GM19452 (cell line): ENCODE measurements at regions not wholly inside any gene's neighbourhood (a gene's known extent, or its start where the extent isn't known, plus 50 kb on each side); places are given as distances from the start of the nearest gene placed in this dataset.
"Not testable (repeated sequence)": the region's sequence is repeated elsewhere in the genome, so short reads cannot be mapped to it uniquely, and the experiment has no call there.

Source experiments
- ATAC-seq: cut with Tn5 transposase; IDR thresholded peaks from one replicate; pipeline ENCODE4 v1.9.1; 2021; ENCODE audit not compliant: unreplicated experiment

DNA sequence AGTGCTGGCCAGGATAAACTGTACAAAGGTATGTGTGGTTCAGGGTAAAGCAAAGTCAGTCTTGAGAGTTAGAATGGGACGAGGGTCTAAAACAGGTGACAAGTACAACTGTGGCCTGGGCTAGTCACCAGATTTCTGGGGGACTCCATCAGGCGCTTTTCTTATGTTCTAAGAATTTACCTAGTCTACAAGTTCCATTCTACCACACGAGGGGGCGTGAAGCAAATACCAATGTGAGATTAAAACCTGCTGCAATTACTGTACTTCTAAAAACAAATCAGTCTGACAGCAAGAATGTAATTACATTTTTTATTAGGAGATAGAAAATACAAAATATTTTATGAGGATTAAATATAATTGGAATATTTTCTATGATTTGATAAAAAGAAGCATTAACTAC lies 146.5 kb downstream of the ALOX5 start:
- no peak for ATAC-seq

GRCh38 chr10:45518741-45519140 lies 144.7 kb downstream of the ALOX5 start:
- no peak for ATAC-seq

DNA sequence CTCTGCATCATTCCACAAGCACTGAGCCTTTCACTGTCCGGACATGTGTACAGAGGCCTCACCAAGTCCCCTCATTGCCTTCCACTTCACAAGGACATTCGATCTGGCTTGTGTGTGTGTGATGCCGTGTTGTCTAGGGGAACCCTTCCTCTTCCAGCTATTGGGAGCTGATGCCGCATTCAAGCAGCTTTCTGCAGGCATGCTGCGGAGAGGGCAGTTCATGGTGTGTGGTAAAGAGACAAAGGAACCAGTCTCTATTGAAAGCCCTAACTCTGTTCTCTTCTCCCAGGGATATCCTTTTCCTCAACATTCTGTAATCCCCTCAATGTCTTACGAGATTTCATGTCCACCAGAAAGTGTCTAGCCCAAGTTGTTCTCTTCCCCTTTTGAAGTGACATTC lies 141.6 kb downstream of the ALOX5 start:
- ATAC-seq: no peak

- no peak for ATAC-seq
Measured at GRCh38 chr10:45514291-45515270, 140.6 kb downstream of the ALOX5 start.

DNA sequence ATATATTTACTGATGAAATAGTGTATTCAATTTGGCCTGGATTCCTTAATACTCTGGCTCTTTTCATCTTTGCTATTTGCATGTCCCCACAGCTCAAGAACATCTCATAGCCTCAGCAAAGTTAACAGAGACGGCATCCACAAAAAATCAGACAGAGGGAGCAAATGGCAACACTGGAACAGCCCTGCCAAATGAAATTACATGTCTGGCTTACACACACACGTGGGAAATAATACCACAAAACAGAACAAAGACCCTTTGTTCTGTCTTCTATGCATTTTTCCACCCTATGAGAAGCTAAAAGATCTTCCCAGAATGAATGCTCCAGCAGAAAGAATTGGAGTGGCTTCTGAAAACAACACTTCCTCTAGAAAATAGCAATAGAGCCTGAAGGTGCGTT lies 139.5 kb downstream of the ALOX5 start:
- ATAC-seq: no peak

DNA sequence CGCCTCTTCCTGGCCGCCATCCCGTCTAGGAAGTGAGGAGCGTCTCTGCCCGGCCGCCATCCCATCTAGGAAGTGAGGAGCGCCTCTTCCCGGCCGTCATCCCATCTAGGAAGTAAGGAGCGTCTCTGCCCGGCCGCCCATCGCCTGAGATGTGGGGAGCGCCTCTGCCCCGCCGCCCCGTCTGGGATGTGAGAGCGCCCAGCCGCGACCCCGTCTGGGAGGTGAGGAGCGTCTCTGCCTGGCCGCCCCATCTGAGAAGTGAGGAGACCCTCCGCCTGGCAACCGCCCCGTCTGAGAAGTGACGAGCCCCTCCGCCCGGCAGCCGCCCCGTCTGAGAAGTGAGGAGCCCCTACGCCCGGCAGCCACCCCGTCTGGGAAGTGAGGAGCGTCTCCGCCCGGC lies 137.9 kb downstream of the ALOX5 start:
- ATAC-seq: not testable (repeated sequence)

DNA sequence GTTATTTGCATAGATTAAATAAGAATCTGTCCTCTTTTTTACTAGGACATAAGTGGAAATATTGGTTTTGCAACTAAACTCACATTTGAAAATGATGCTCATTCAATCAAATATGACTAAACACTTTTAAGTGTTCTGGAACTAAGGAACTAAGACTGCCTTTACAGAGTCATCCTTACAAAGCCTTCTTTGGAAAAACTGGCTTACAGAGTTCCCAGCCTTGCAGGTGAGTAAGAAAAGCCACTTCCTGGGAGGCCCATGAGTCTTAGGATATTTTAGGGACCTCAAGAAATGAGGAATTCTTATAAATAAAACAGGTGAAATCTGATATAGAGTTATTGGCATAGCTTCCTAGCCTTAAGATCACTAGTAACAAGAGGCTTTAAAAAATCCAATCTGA lies 135.5 kb downstream of the ALOX5 start:
- ATAC-seq: no peak

GRCh38 chr10:45505311-45505710 lies 131.3 kb downstream of the ALOX5 start:
- ATAC-seq: no peak

DNA sequence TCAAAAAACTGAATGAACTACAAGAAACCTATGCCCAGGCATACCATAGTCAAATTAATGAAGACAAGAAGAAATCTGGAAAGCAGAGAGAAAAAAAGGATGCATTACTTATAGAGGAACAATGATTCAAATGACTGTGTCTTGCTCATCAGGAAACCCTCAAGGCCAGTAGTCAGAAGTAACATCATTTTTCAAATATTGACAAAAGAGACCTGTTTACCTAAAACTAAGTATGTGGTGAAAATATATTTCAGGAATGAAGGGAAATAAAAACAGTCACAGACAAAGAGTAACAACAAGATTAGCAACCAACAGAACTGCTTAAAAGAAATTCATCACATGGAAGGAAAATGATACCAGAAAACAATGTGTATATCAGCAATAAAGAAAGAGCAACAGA lies 128.4 kb downstream of the ALOX5 start:
- no peak for ATAC-seq

GRCh38 chr10:45501791-45502190 lies 127.8 kb downstream of the ALOX5 start:
- no peak for ATAC-seq

- no peak for ATAC-seq
Measured at GRCh38 chr10:45500798-45501197, 126.8 kb downstream of the ALOX5 start.

GRCh38 chr10:45500304-45500703 lies 126.3 kb downstream of the ALOX5 start:
- ATAC-seq: no peak

GRCh38 chr10:45495438-45496152 lies 121.6 kb downstream of the ALOX5 start:
- ATAC-seq: no peak
